ENCODE measurements at regions not wholly inside any gene's neighbourhood (a gene's known extent, or its start where the extent isn't known, plus 50 kb on each side); places are given as distances from the start of the nearest gene placed in this dataset.

- TF ChIP-seq MAX (IDR thresholded peaks at IDR 0.05) (no peak), ZBTB33 (IDR thresholded peaks at IDR 0.05; ENCODE audit: extremely low read depth, insufficient replicate concordance, low read length) (no peak), POLR2A (IDR thresholded peaks at IDR 0.05; ENCODE audit: borderline replicate concordance, extremely low read depth, insufficient read depth, insufficient read length) (no peak)
These were observed 550.1 kb upstream of the PSMD7 start for GRCh38 chr16:73746554-73746953.
